MM.1S (cell line): ENCODE measurements at regions not wholly inside any gene's neighbourhood (a gene's known extent, or its start where the extent isn't known, plus 50 kb on each side); places are given as distances from the start of the nearest gene placed in this dataset.

ENCODE experiments used
- DNase-seq: peaks from one replicate; pipeline ENCODE4 v3.0.0-alpha.2; 2015
- H2AFZ ChIP-seq: fragments of 300-600 bp; sonication (generic); 2 replicates; pipeline ENCODE4 v1.6.0; 2016; ENCODE audit warnings: antibody characterized with exemption, low read length
- H3F3A ChIP-seq: fragments of 300-600 bp; sonication (generic); 2 replicates; pipeline ENCODE4 v1.6.1; 2016; ENCODE audit warnings: mild to moderate bottlenecking, antibody characterized with exemption, low read length, moderate library complexity, mixed read lengths; ENCODE audit not compliant: insufficient read depth
- H3K27ac ChIP-seq: fragments of 300-600 bp; sonication (generic); 2 replicates; pipeline ENCODE4 v1.5.1; 2016; ENCODE audit warnings: mild to moderate bottlenecking, low read length
- H3K27me3 ChIP-seq: fragments of 300-600 bp; sonication (generic); replicated peaks from 2 replicates; pipeline ENCODE4 v1.6.0; 2016; ENCODE audit warnings: low read length; ENCODE audit not compliant: insufficient read depth
- H3K36me3 ChIP-seq: fragments of 300-600 bp; sonication (generic); replicated peaks from 2 replicates; pipeline ENCODE4 v1.6.1; 2016; ENCODE audit warnings: mild to moderate bottlenecking, low read length, mixed read lengths; ENCODE audit not compliant: insufficient read depth
- H3K4me1 ChIP-seq: fragments of 300-600 bp; sonication (generic); 2 replicates; pipeline ENCODE4 v1.6.1; 2016; ENCODE audit warnings: low read length, mixed read lengths
- H3K4me2 ChIP-seq: fragments of 300-600 bp; sonication (generic); 2 replicates; pipeline ENCODE4 v1.6.0; 2016; ENCODE audit warnings: low read depth, low read length
- H3K4me3 ChIP-seq: fragments of 300-600 bp; sonication (generic); 2 replicates; pipeline ENCODE4 v1.5.1; 2016; ENCODE audit warnings: low read length, mixed read lengths
- H3K79me2 ChIP-seq: fragments of 300-600 bp; sonication (generic); 2 replicates; pipeline ENCODE4 v1.6.1; 2016; ENCODE audit warnings: mixed run types, low read length, mixed read lengths
- H3K9ac ChIP-seq: fragments of 300-600 bp; sonication (generic); 2 replicates; pipeline ENCODE4 v1.6.1; 2016; ENCODE audit warnings: low read length, mixed read lengths
- H3K9me2 ChIP-seq: fragments of 300-600 bp; sonication (generic); replicated peaks from 2 replicates; pipeline ENCODE4 v1.6.1; 2016; ENCODE audit warnings: mild to moderate bottlenecking, low read length, mixed read lengths; ENCODE audit not compliant: insufficient read depth
- H3K9me3 ChIP-seq: fragments of 300-600 bp; sonication (generic); replicated peaks from 2 replicates; pipeline ENCODE4 v1.6.1; 2016; ENCODE audit warnings: mild to moderate bottlenecking, low read length, mixed read lengths; ENCODE audit not compliant: insufficient read depth
- H4K20me1 ChIP-seq: fragments of 300-600 bp; sonication (generic); 2 replicates; pipeline ENCODE4 v1.6.1; 2016; ENCODE audit warnings: mild to moderate bottlenecking, low read length, moderate library complexity, mixed read lengths; ENCODE audit not compliant: insufficient read depth
- EZH2 ChIP-seq: fragments of 300-600 bp; sonication (generic); optimal IDR thresholded peaks from 2 replicates; pipeline ENCODE3; 2017; ENCODE audit warnings: low read depth, mild to moderate bottlenecking, antibody characterized with exemption, low read length, mixed read lengths
- EZH2phosphoT487 ChIP-seq: fragments of 300-600 bp; sonication (generic); IDR thresholded peaks from 2 replicates; pipeline ENCODE4 v1.6.1; 2018; ENCODE audit warnings: antibody characterized with exemption, low read length
- TF ChIP-seq, protein P1 (sequence below): fragments of 300-600 bp; sonication (generic); IDR thresholded peaks from 2 replicates; pipeline ENCODE4 v1.5.1; 2016; ENCODE audit warnings: antibody characterized with exemption, low read length, mixed read lengths

DNA sequence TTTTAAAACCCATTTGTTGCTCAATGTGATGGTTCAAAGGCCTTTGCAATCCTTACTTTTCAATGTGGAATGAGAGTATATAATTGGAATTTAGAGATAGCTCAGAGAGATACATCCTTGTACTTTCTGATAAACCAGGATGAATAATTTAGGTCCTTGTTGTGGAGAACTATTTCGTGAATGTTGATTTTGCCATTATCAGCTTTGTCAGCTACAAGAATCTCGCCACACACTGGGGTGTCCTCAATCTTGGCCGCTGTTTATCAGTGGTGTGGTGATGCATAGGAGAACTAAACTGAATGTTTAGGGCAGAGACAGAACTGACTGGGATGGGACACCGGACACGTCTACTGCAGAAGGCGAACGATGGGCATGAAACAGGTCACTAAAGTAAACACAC is 111.2 kb upstream of the SLC35B3 start:
- H3K9me3 ChIP-seq: no peaks in the 10 kb centered on the region
- no peaks in the 10 kb centered on the region for H3K79me2 ChIP-seq
- no peak overlapping the region for H2AFZ ChIP-seq
- H3K4me3 ChIP-seq: no peak overlapping the region
- H3K27ac ChIP-seq: no peak overlapping the region
- no peak overlapping the region for H3K4me2 ChIP-seq
- no peak for DNase-seq
- no peaks in the 10 kb centered on the region for H3K27me3 ChIP-seq
- TF ChIP-seq EZH2: no peak
- TF ChIP-seq, protein P1, sequence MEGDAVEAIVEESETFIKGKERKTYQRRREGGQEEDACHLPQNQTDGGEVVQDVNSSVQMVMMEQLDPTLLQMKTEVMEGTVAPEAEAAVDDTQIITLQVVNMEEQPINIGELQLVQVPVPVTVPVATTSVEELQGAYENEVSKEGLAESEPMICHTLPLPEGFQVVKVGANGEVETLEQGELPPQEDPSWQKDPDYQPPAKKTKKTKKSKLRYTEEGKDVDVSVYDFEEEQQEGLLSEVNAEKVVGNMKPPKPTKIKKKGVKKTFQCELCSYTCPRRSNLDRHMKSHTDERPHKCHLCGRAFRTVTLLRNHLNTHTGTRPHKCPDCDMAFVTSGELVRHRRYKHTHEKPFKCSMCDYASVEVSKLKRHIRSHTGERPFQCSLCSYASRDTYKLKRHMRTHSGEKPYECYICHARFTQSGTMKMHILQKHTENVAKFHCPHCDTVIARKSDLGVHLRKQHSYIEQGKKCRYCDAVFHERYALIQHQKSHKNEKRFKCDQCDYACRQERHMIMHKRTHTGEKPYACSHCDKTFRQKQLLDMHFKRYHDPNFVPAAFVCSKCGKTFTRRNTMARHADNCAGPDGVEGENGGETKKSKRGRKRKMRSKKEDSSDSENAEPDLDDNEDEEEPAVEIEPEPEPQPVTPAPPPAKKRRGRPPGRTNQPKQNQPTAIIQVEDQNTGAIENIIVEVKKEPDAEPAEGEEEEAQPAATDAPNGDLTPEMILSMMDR: no peak
- TF ChIP-seq EZH2phosphoT487: no peak
- no peak overlapping the region for H3K9ac ChIP-seq
- no peaks in the 10 kb centered on the region for H3K4me1 ChIP-seq
- no peaks in the 10 kb centered on the region for H3K9me2 ChIP-seq
- no peaks in the 10 kb centered on the region for H3F3A ChIP-seq
- H3K36me3 ChIP-seq: no peaks in the 10 kb centered on the region
- H4K20me1 ChIP-seq: no peaks in the 10 kb centered on the region

DNA sequence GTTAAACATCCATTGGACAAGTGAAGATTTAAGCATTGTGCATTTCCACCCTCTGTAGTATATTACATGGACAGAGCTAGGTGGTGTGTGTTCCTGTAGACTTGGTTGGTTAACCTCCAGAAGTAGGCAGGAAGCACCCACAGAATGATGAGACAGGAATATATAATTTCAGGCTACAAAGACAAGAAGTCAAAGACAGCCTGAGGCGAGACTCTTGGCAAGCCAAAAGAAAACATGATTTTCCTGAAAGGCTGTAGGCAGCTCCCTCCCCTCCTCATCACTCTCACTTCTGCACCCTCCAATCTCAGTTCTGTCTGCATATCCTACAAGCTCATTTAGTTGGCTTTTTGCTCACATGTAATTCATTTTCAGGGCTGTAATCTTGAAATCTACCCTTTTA is 110.0 kb upstream of the SLC35B3 start:
- Histone ChIP-seq H3F3A (no peaks in the 10 kb centered on the region), H2AFZ (no peak overlapping the region), H3K4me1 (no peaks in the 10 kb centered on the region), H3K9me3 (no peaks in the 10 kb centered on the region), H3K9ac (no peak overlapping the region), H4K20me1 (no peaks in the 10 kb centered on the region), H3K4me2 (no peak overlapping the region), H3K27me3 (no peaks in the 10 kb centered on the region), H3K4me3 (no peak overlapping the region), H3K36me3 (no peaks in the 10 kb centered on the region), H3K9me2 (no peaks in the 10 kb centered on the region), H3K27ac (no peak overlapping the region), H3K79me2 (no peaks in the 10 kb centered on the region)
- no peak for DNase-seq
- no peak for TF ChIP-seq EZH2phosphoT487
- TF ChIP-seq, protein P1: no peak
- no peak for TF ChIP-seq EZH2

DNA sequence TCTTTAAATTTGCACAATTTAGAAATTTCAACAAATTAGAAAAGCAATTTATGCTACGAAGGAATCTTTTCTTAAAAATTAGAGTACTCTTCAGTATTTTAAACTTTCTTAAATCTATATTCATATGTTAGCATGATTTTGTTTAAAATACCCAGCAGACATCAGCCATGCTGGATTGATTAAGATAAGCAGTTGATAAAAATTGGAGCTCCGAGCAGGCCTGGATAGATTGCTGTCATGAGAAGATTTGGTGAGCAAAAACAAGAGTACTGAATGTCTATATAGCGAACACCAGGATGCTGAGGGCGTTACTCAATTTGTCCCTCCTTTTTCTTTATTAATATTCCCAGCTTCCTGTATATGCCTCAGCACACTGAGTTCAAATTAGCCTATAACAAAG is 108.4 kb upstream of the SLC35B3 start:
- H3K79me2 ChIP-seq: no peaks in the 10 kb centered on the region
- TF ChIP-seq EZH2phosphoT487: no peak
- TF ChIP-seq, protein P1: no peak
- TF ChIP-seq EZH2: no peak

GRCh38 chr6:8539453-8539852 is 104.1 kb upstream of the SLC35B3 start:
- no peaks in the 10 kb centered on the region for H3K79me2 ChIP-seq
- H3K4me1 ChIP-seq: no peaks in the 10 kb centered on the region
- no peak overlapping the region for H3K4me2 ChIP-seq
- no peaks in the 10 kb centered on the region for H3K9me3 ChIP-seq
- no peaks in the 10 kb centered on the region for H3K27me3 ChIP-seq
- no peaks in the 10 kb centered on the region for H4K20me1 ChIP-seq
- H3K9ac ChIP-seq: no peak overlapping the region
- DNase-seq: peak; percentile 31
- H3K36me3 ChIP-seq: no peaks in the 10 kb centered on the region
- no peaks in the 10 kb centered on the region for H3K9me2 ChIP-seq
- no peak overlapping the region for H2AFZ ChIP-seq
- H3K27ac ChIP-seq: no peak overlapping the region
- H3K4me3 ChIP-seq: no peak overlapping the region
- TF ChIP-seq EZH2: no peak
- TF ChIP-seq, protein P1: peak; percentile 53
- H3F3A ChIP-seq: no peaks in the 10 kb centered on the region

More for the DNA sequence above, 108.4 kb upstream of the SLC35B3 start:
- no peaks in the 10 kb centered on the region for H3K4me1 ChIP-seq
- H3F3A ChIP-seq: no peaks in the 10 kb centered on the region
- H3K4me2 ChIP-seq: no peak overlapping the region
- H3K27ac ChIP-seq: no peak overlapping the region
- no peaks in the 10 kb centered on the region for H4K20me1 ChIP-seq
- no peak overlapping the region for H3K4me3 ChIP-seq
- H3K9me2 ChIP-seq: no peaks in the 10 kb centered on the region
- H2AFZ ChIP-seq: no peak overlapping the region
- no peak overlapping the region for H3K9ac ChIP-seq
- no peak for DNase-seq
- H3K27me3 ChIP-seq: no peaks in the 10 kb centered on the region
- H3K9me3 ChIP-seq: no peaks in the 10 kb centered on the region
- H3K36me3 ChIP-seq: no peaks in the 10 kb centered on the region
